ENCODE measurements at regions not wholly inside any gene's neighbourhood (a gene's known extent, or its start where the extent isn't known, plus 50 kb on each side); places are given as distances from the start of the nearest gene placed in this dataset.
"Not testable (repeated sequence)": the region's sequence is repeated elsewhere in the genome, so short reads cannot be mapped to it uniquely, and the experiment has no call there.

GRCh38 chr11:10969387-10969786 lies 111.5 kb upstream of the ZBED5 start:
- in situ Hi-C loops (cut with HindIII; ENCODE audit: low sequenced_read_pairs) = no loop called here
- TF ChIP-seq CTCF (IDR thresholded peaks at IDR 0.05; ENCODE audit: low read depth, low read length) = no peak
- DNase-seq (ENCODE audit: low read depth, low spot score) = no peak
- H3K4me3 ChIP-seq (ENCODE audit: low read depth, low read length) = no peak overlapping the region

GRCh38 chr11:10956884-10957283 lies 99.0 kb upstream of the ZBED5 start:
- in situ Hi-C loops (cut with HindIII; ENCODE audit: low sequenced_read_pairs); DNase-seq (ENCODE audit: low read depth, low spot score); H3K4me3 ChIP-seq (ENCODE audit: low read depth, low read length): not testable (repeated sequence)

- no peak for DNase-seq (ENCODE audit: low read depth, low spot score)
- in situ Hi-C loops (cut with HindIII; ENCODE audit: low sequenced_read_pairs) = no loop called here
- TF ChIP-seq CTCF (IDR thresholded peaks at IDR 0.05; ENCODE audit: low read depth, low read length) = no peak
- no peak overlapping the region for H3K4me3 ChIP-seq (ENCODE audit: low read depth, low read length)
These were observed 97.8 kb upstream of the ZBED5 start for GRCh38 chr11:10955616-10956015.

GRCh38 chr11:10954184-10954583 lies 96.3 kb upstream of the ZBED5 start:
- TF ChIP-seq CTCF (IDR thresholded peaks at IDR 0.05; ENCODE audit: low read depth, low read length) = no peak
- H3K4me3 ChIP-seq (ENCODE audit: low read depth, low read length) = no peak overlapping the region
- no peak for DNase-seq (ENCODE audit: low read depth, low spot score)
- in situ Hi-C loops (cut with HindIII; ENCODE audit: low sequenced_read_pairs) = no loop called here

- no peak for DNase-seq (ENCODE audit: low read depth, low spot score)
- in situ Hi-C loops (cut with HindIII; ENCODE audit: low sequenced_read_pairs) = no loop called here
- H3K4me3 ChIP-seq (ENCODE audit: low read depth, low read length) = no peak overlapping the region
- TF ChIP-seq CTCF (IDR thresholded peaks at IDR 0.05; ENCODE audit: low read depth, low read length) = no peak
These were observed 95.0 kb upstream of the ZBED5 start for GRCh38 chr11:10952872-10953271.

- in situ Hi-C loops (cut with HindIII; ENCODE audit: low sequenced_read_pairs); DNase-seq (ENCODE audit: low read depth, low spot score); H3K4me3 ChIP-seq (ENCODE audit: low read depth, low read length): not testable (repeated sequence)
These were observed 90.1 kb upstream of the ZBED5 start for GRCh38 chr11:10947935-10948334.

GRCh38 chr11:10946072-10946471 lies 88.2 kb upstream of the ZBED5 start:
- H3K4me3 ChIP-seq (ENCODE audit: low read depth, low read length) = no peak overlapping the region
- in situ Hi-C loops (cut with HindIII; ENCODE audit: low sequenced_read_pairs) = no loop called here
- no peak for DNase-seq (ENCODE audit: low read depth, low spot score)
- TF ChIP-seq CTCF (IDR thresholded peaks at IDR 0.05; ENCODE audit: low read depth, low read length) = no peak

GRCh38 chr11:10945196-10945595 lies 87.3 kb upstream of the ZBED5 start:
- TF ChIP-seq CTCF (IDR thresholded peaks at IDR 0.05; ENCODE audit: low read depth, low read length) = no peak
- no peak for DNase-seq (ENCODE audit: low read depth, low spot score)
- H3K4me3 ChIP-seq (ENCODE audit: low read depth, low read length) = no peak overlapping the region
- in situ Hi-C loops (cut with HindIII; ENCODE audit: low sequenced_read_pairs) = no loop called here

Data from astrocyte of the spinal cord (primary cell).